H9 (cell line): ENCODE measurements at regions not wholly inside any gene's neighbourhood (a gene's known extent, or its start where the extent isn't known, plus 50 kb on each side); places are given as distances from the start of the nearest gene placed in this dataset.
A peak's percentile ranks its signal among the peaks of the same experiment; 100 is the strongest.

Experiments used
- DNase-seq: peaks from one replicate; pipeline ENCODE4 v3.0.0-alpha.2; 2017
- H2AFZ ChIP-seq: one replicate; pipeline ENCODE4 v1.6.1; 2013; ENCODE audit warnings: mild to moderate bottlenecking, low read length, control low read depth, moderate library complexity
- H2AK5ac ChIP-seq: 2 replicates; pipeline ENCODE4 v1.6.1; 2013; ENCODE audit warnings: low read length, control low read depth, mixed read lengths; ENCODE audit not compliant: insufficient read length
- H2BK120ac ChIP-seq: one replicate; pipeline ENCODE4 v1.6.1; 2013; ENCODE audit warnings: low read depth, mild to moderate bottlenecking, low read length, control low read depth, inconsistent platforms; ENCODE audit not compliant: poor library complexity, severe bottlenecking
- H2BK12ac ChIP-seq: 2 replicates; pipeline ENCODE4 v1.6.1; 2013; ENCODE audit warnings: low read length, control low read depth, mixed read lengths, low read depth; ENCODE audit not compliant: insufficient read length
- H2BK15ac ChIP-seq: 2 replicates; pipeline ENCODE4 v1.6.1; 2013; ENCODE audit warnings: low read depth, low read length, control low read depth
- H2BK20ac ChIP-seq: one replicate; pipeline ENCODE4 v1.6.1; 2013; ENCODE audit warnings: low read depth, mild to moderate bottlenecking, low read length, control low read depth, inconsistent platforms; ENCODE audit not compliant: poor library complexity, severe bottlenecking
- H2BK5ac ChIP-seq: 2 replicates; pipeline ENCODE4 v1.6.1; 2013; ENCODE audit warnings: low read length, control low read depth, mixed read lengths; ENCODE audit not compliant: insufficient read length
- H3K14ac ChIP-seq: 2 replicates; pipeline ENCODE4 v1.6.1; 2013; ENCODE audit warnings: low read length, control low read depth; ENCODE audit not compliant: insufficient read depth
- H3K18ac ChIP-seq: 2 replicates; pipeline ENCODE4 v1.6.1; 2013; ENCODE audit warnings: low read depth, mild to moderate bottlenecking, mixed read lengths, low read length, control low read depth; ENCODE audit not compliant: insufficient read length
- H3K23ac ChIP-seq: 2 replicates; pipeline ENCODE4 v1.6.1; 2013; ENCODE audit warnings: low read length, control low read depth, mixed read lengths, low read depth; ENCODE audit not compliant: insufficient read length
- H3K23me2 ChIP-seq: 2 replicates; pipeline ENCODE4 v1.6.1; 2013; ENCODE audit warnings: low read depth, mild to moderate bottlenecking, mixed read lengths, low read length, control low read depth; ENCODE audit not compliant: insufficient read length, poor library complexity, severe bottlenecking
- H3K27ac ChIP-seq: 2 replicates; pipeline ENCODE4 v1.5.1; 2013; ENCODE audit warnings: low read length, control low read depth, mixed read lengths, low read depth; ENCODE audit not compliant: insufficient read length
- H3K27me3 ChIP-seq: 2 replicates; pipeline ENCODE4 v1.6.1; 2013; ENCODE audit warnings: low read length, control low read depth, inconsistent platforms; ENCODE audit not compliant: insufficient read depth
- H3K4ac ChIP-seq: 2 replicates; pipeline ENCODE4 v1.6.1; 2013; ENCODE audit warnings: low read depth, mild to moderate bottlenecking, control low read depth, inconsistent platforms, low read length, moderate library complexity
- H3K4me1 ChIP-seq: 2 replicates; pipeline ENCODE4 v1.6.1; 2013; ENCODE audit warnings: low read length, control low read depth, inconsistent platforms; ENCODE audit not compliant: insufficient read depth
- H3K4me2 ChIP-seq: 2 replicates; pipeline ENCODE4 v1.6.1; 2013; ENCODE audit warnings: low read length, control low read depth, mixed read lengths; ENCODE audit not compliant: insufficient read length, insufficient read depth
- H3K56ac ChIP-seq: 2 replicates; pipeline ENCODE4 v1.6.1; 2013; ENCODE audit warnings: low read depth, mild to moderate bottlenecking, mixed read lengths, low read length, control low read depth; ENCODE audit not compliant: insufficient read length
- H3K79me1 ChIP-seq: 2 replicates; pipeline ENCODE4 v1.6.1; 2013; ENCODE audit warnings: low read depth, mild to moderate bottlenecking, moderate library complexity, low read length, control low read depth, inconsistent platforms; ENCODE audit not compliant: insufficient read depth, poor library complexity, severe bottlenecking
- H3K79me2 ChIP-seq: 2 replicates; pipeline ENCODE4 v1.6.1; 2013; ENCODE audit warnings: low read length, control low read depth, inconsistent platforms; ENCODE audit not compliant: insufficient read depth
- H3K9ac ChIP-seq: 2 replicates; pipeline ENCODE4 v1.6.1; 2013; ENCODE audit warnings: low read length, control low read depth, mixed read lengths; ENCODE audit not compliant: insufficient read length; ENCODE audit errors: extremely low read depth
- H3K9me3 ChIP-seq: one replicate; pipeline ENCODE4 v1.6.1; 2013; ENCODE audit warnings: low read depth, low read length, inconsistent platforms; ENCODE audit not compliant: control insufficient read depth
- H3T11ph ChIP-seq: one replicate; pipeline ENCODE4 v1.6.1; 2013; ENCODE audit warnings: mild to moderate bottlenecking, low read length, control low read depth, inconsistent platforms
- H4K20me1 ChIP-seq: one replicate; pipeline ENCODE4 v1.6.1; 2013; ENCODE audit not compliant: control insufficient read depth, insufficient read length, insufficient read depth
- H4K5ac ChIP-seq: 2 replicates; pipeline ENCODE4 v1.6.1; 2013; ENCODE audit warnings: low read depth, mild to moderate bottlenecking, mixed read lengths, low read length, control low read depth; ENCODE audit not compliant: insufficient read length
- H4K8ac ChIP-seq: replicated peaks from 2 replicates; pipeline ENCODE4 v1.6.1; 2013; ENCODE audit warnings: low read length, control low read depth, mixed read lengths, low read depth; ENCODE audit not compliant: insufficient read length
- H4K91ac ChIP-seq: 2 replicates; pipeline ENCODE4 v1.6.1; 2013; ENCODE audit warnings: low read depth, mild to moderate bottlenecking, moderate library complexity, mixed read lengths, low read length, control low read depth; ENCODE audit not compliant: insufficient read length
- H3K27ac Mint-ChIP-seq, 3 experiments: 2 replicates in 2 of 3; 3 replicates in 1 of 3; pipeline ENCODE4 v1.8.0; 2020 to 2021; ENCODE audit warnings: mixed read lengths in 3 of 3, mild to moderate bottlenecking in 1 of 3, moderate library complexity in 1 of 3
- H3K27me3 Mint-ChIP-seq: 2 replicates; pipeline ENCODE4 v1.8.0; 2021; ENCODE audit warnings: low read depth, mild to moderate bottlenecking, moderate library complexity, mixed read lengths
- H3K36me3 Mint-ChIP-seq, 3 experiments: 2 replicates in 2 of 3; 3 replicates in 1 of 3; pipeline ENCODE4 v1.8.0; 2020 to 2021; ENCODE audit warnings: low read depth in 3 of 3, mixed read lengths in 3 of 3; ENCODE audit not compliant: insufficient read depth in 1 of 3
- H3K4me1 Mint-ChIP-seq, 2 experiments: 2 replicates each; pipeline ENCODE4 v1.8.0; 2020; ENCODE audit warnings: mixed read lengths in 2 of 2
- H3K4me3 Mint-ChIP-seq, 2 experiments: 2 replicates in 1 of 2; 3 replicates in 1 of 2; pipeline ENCODE4 v1.8.0; 2020 to 2021; ENCODE audit warnings: mild to moderate bottlenecking in 2 of 2, mixed read lengths in 2 of 2, moderate library complexity in 1 of 2
- H3K9me3 Mint-ChIP-seq, 2 experiments: 2 replicates in 1 of 2; 3 replicates in 1 of 2; pipeline ENCODE4 v1.8.0; 2020; ENCODE audit warnings: mild to moderate bottlenecking in 2 of 2, mixed read lengths in 2 of 2, moderate library complexity in 1 of 2
- CTCF ChIP-seq: fragments of 200-600 bp; sonication (generic); conservative IDR thresholded peaks from 3 replicates; pipeline ENCODE4 v1.8.0; 2021; ENCODE audit warnings: antibody characterized with exemption, mild to moderate bottlenecking
- WGBS: extraction: QIAGEN DNeasy Blood & Tissue Kit; methylation state at CpG from one replicate; pipeline ENCODE4 v1.1.7; 2013; ENCODE audit warnings: missing lambda C conversion rate, low lambda C conversion rate, mixed read lengths; ENCODE audit not compliant: insufficient read length; ENCODE audit errors: extremely low coverage; 5-methylcytosine and 5-hydroxymethylcytosine counted together

GRCh38 chr6:149190224-149190831, 127.2 kb upstream of the TAB2 start:
- no peak overlapping the region for H3K14ac ChIP-seq
- Mint-ChIP-seq H3K4me1 (peaks cover 5 to 9% of the 10 kb centered on the region in 2 experiments), H3K27me3 (no peaks in the 10 kb centered on the region; the same call in 1 of the 2 replicates), H3K4me3 (no peak overlapping the region), H3K27ac (no peak overlapping the region), H3K36me3 (peaks cover 0 to 7% (median 2%) of the 10 kb centered on the region in 3 experiments; a peak in 2 of 7 replicates), H3K9me3 (peaks cover 10 to 11% of the 10 kb centered on the region in 2 experiments; a peak in 4 of 5 replicates)
- no peak overlapping the region for H3K23ac ChIP-seq
- no peaks in the 10 kb centered on the region for H3K9me3 ChIP-seq
- no peak overlapping the region for H3K4ac ChIP-seq
- no peaks in the 10 kb centered on the region for H3K23me2 ChIP-seq
- H3K27ac ChIP-seq, result no peak overlapping the region
- H2AK5ac ChIP-seq, result no peak overlapping the region
- no peak overlapping the region for H2AFZ ChIP-seq
- H3T11ph ChIP-seq, result no peak overlapping the region
- H3K79me2 ChIP-seq, result no peaks in the 10 kb centered on the region
- no peak overlapping the region for H3K9ac ChIP-seq
- no peak overlapping the region for H3K18ac ChIP-seq
- no peak overlapping the region for H2BK12ac ChIP-seq
- no peaks in the 10 kb centered on the region for H3K4me1 ChIP-seq
- peak; percentile 78 for TF ChIP-seq CTCF
- H3K4me2 ChIP-seq, result no peak overlapping the region
- H4K5ac ChIP-seq, result no peak overlapping the region
- no peak overlapping the region for H2BK5ac ChIP-seq
- no peak overlapping the region for H2BK15ac ChIP-seq
- no peaks in the 10 kb centered on the region for H3K27me3 ChIP-seq
- H3K56ac ChIP-seq, result no peak overlapping the region
- H4K91ac ChIP-seq, result no peak overlapping the region
- no peak overlapping the region for H2BK20ac ChIP-seq
- WGBS, result no CpG with 5 or more reads among the region's 1 CpG
- H2BK120ac ChIP-seq, result no peak overlapping the region
- no peak overlapping the region for H4K8ac ChIP-seq
- no peaks in the 10 kb centered on the region for H3K79me1 ChIP-seq
- H4K20me1 ChIP-seq, result no peaks in the 10 kb centered on the region
- DNase-seq, result peak; percentile 84
